SW 1271 (cell line): ENCODE measurements at regions not wholly inside any gene's neighbourhood (a gene's known extent, or its start where the extent isn't known, plus 50 kb on each side); places are given as distances from the start of the nearest gene placed in this dataset.

Source experiments
- DNase-seq, 2 experiments: peaks; one replicate each; lab custom pipeline; 2025; lab: John Stamatoyannopoulos, UW

GRCh38 chr10:29688230-29688661 is 53.5 kb upstream of the SVIL start:
- no peak for DNase-seq

- no peak for DNase-seq
These were observed 52.8 kb upstream of the SVIL start for GRCh38 chr10:29687421-29688164.

- no peak for DNase-seq
These were observed 50.7 kb upstream of the SVIL start for GRCh38 chr10:29685506-29685905.
